K562 (cell line): ENCODE measurements at regions not wholly inside any gene's neighbourhood (a gene's known extent, or its start where the extent isn't known, plus 50 kb on each side); places are given as distances from the start of the nearest gene placed in this dataset.
A peak's percentile ranks its signal among the peaks of the same experiment; 100 is the strongest.

ENCODE experiments used
- AFF4 ChIP-seq: sonication (generic); formaldehyde crosslinking; IDR thresholded peaks from 2 replicates; pipeline ENCODE4 v1.8.0; 2023; ENCODE audit warnings: mild to moderate bottlenecking, missing genetic modification reagents
- DEAF1 ChIP-seq: fragments of 450-650 bp; formaldehyde crosslinking; IDR thresholded peaks from 2 replicates; pipeline ENCODE4 v1.4.0; 2020; ENCODE audit warnings: mild to moderate bottlenecking, moderate library complexity
- EHMT2 ChIP-seq: fragments of 450-650 bp; IDR thresholded peaks from 2 replicates; pipeline ENCODE4 v1.6.1; 2018; ENCODE audit warnings: antibody characterized with exemption
- HOMEZ ChIP-seq: fragments of 250-450 bp; sonication (Bioruptor Pico); IDR thresholded peaks from 2 replicates; pipeline ENCODE4 v1.4.0; 2020; ENCODE audit warnings: mild to moderate bottlenecking, moderate library complexity
- KLF16 ChIP-seq: IDR thresholded peaks from 2 replicates; pipeline ENCODE4 v1.6.1; 2016; ENCODE audit warnings: antibody characterized with exemption
- MYNN ChIP-seq, 2 experiments: sonication (generic); formaldehyde crosslinking in 1 of 2; IDR thresholded peaks; 2 replicates each; pipeline versions ENCODE4 v1.5.0 to v1.6.1; 2016 to 2020; ENCODE audit warnings: antibody characterized with exemption in 1 of 2, missing genetic modification reagents in 1 of 2
- NR2C1 ChIP-seq, 2 experiments: fragments of 450-650 bp; IDR thresholded peaks; 2 replicates each; pipeline ENCODE4 v1.6.1; 2017; ENCODE audit warnings: mild to moderate bottlenecking in 2 of 2, antibody characterized with exemption in 1 of 2, inconsistent platforms in 1 of 2, missing compliant biosample characterization in 1 of 2, missing genetic modification characterization in 1 of 2
- RB1 ChIP-seq: fragments of 450-650 bp; IDR thresholded peaks from 2 replicates; pipeline ENCODE4 v1.6.1; 2017; ENCODE audit warnings: low read depth, mild to moderate bottlenecking
- SMARCB1 ChIP-seq: IDR thresholded peaks from 2 replicates; pipeline ENCODE4 v1.6.1; 2011; ENCODE audit warnings: improper control_type of control experiment, low read depth; ENCODE audit not compliant: insufficient read length
- TCF3 ChIP-seq: sonication (generic); formaldehyde crosslinking; IDR thresholded peaks from 2 replicates; pipeline ENCODE4 v1.4.0; 2020; ENCODE audit warnings: mild to moderate bottlenecking, missing genetic modification reagents
- ZBTB12 ChIP-seq: fragments of 250-450 bp; sonication (Bioruptor Pico); IDR thresholded peaks from 2 replicates; pipeline ENCODE4 v1.4.0; 2020
- ZBTB5 ChIP-seq: fragments of 450-650 bp; IDR thresholded peaks from 2 replicates; pipeline ENCODE4 v1.6.1; 2017; ENCODE audit warnings: antibody characterized with exemption
- ZKSCAN8 ChIP-seq: fragments of 200-800 bp; sonication (Bioruptor generic); IDR thresholded peaks from 2 replicates; pipeline ENCODE4 v1.6.1; 2016; ENCODE audit warnings: missing genetic modification characterization, missing compliant biosample characterization
- ZNF668 ChIP-seq: fragments of 250-450 bp; sonication (Bioruptor Pico); IDR thresholded peaks from 2 replicates; pipeline ENCODE4 v1.8.0; 2022; ENCODE audit warnings: mild to moderate bottlenecking, inconsistent platforms

GRCh38 chr2:65527451-65528240, 95.2 kb upstream of the SPRED2 start (continued):
- peak; percentile 80 for TF ChIP-seq TCF3
- TF ChIP-seq RB1, result peak; percentile 12; the same call in 1 of the 2 replicates
- no peak for TF ChIP-seq ZBTB5
- TF ChIP-seq HOMEZ (CRISPR knock-in tag), result no peak
- TF ChIP-seq KLF16, result 0 out of 2 replicates have a peak, but pooled peaks have one; percentile 21
- no peak for TF ChIP-seq AFF4 (CRISPR knock-in tag)
- peak; percentile 77 for TF ChIP-seq NR2C1 (IDR thresholded peaks at IDR 0.05)
- peak; percentile 87 for TF ChIP-seq NR2C1 (tag; IDR thresholded peaks at IDR 0.05)
- TF ChIP-seq ZKSCAN8 (CRISPR knock-in tag), result peak; percentile 58; the same call in 1 of the 2 replicates
- TF ChIP-seq SMARCB1, result no peak
- TF ChIP-seq EHMT2, result peak; percentile 72
- no peak for TF ChIP-seq ZNF668
- peak; percentile 87 for TF ChIP-seq MYNN (IDR thresholded peaks at IDR 0.05)
- TF ChIP-seq MYNN (CRISPR knock-in tag; IDR thresholded peaks at IDR 0.05), result no peak
- no peak for TF ChIP-seq ZBTB12
- peak; percentile 43; the same call in 1 of the 2 replicates for TF ChIP-seq DEAF1
